ENCODE measurements at regions not wholly inside any gene's neighbourhood (a gene's known extent, or its start where the extent isn't known, plus 50 kb on each side); places are given as distances from the start of the nearest gene placed in this dataset.

GRCh38 chr16:85306071-85306792, 194.0 kb upstream of the CIBAR2 start:
- peak overlapping the region; percentile 64 for H3K4me3 Mint-ChIP-seq
- peak overlapping the region; percentile 91 for H3K27ac Mint-ChIP-seq
- H3K27me3 Mint-ChIP-seq = no peaks in the 10 kb centered on the region
- H3K9me3 Mint-ChIP-seq = no peaks in the 10 kb centered on the region
- H3K4me1 Mint-ChIP-seq (ENCODE audit: low read depth) = peaks cover 65% of the 10 kb centered on the region
- H3K36me3 Mint-ChIP-seq (ENCODE audit: low read depth) = no peaks in the 10 kb centered on the region

- peak overlapping the region; percentile 91 for H3K27ac Mint-ChIP-seq
- H3K4me3 Mint-ChIP-seq = no peak overlapping the region
- H3K4me1 Mint-ChIP-seq (ENCODE audit: low read depth) = peaks cover 70% of the 10 kb centered on the region
- H3K9me3 Mint-ChIP-seq = no peaks in the 10 kb centered on the region
- H3K27me3 Mint-ChIP-seq = no peaks in the 10 kb centered on the region
- no peaks in the 10 kb centered on the region for H3K36me3 Mint-ChIP-seq (ENCODE audit: low read depth)
Observed at GRCh38 chr16:85306793-85307551, 194.7 kb upstream of the CIBAR2 start.

GRCh38 chr16:85307552-85308364, 195.5 kb upstream of the CIBAR2 start:
- Mint-ChIP-seq H3K27ac (no peak overlapping the region), H3K9me3 (no peaks in the 10 kb centered on the region), H3K36me3 (ENCODE audit: low read depth) (no peaks in the 10 kb centered on the region), H3K4me3 (no peak overlapping the region), H3K4me1 (ENCODE audit: low read depth) (peaks cover 75% of the 10 kb centered on the region), H3K27me3 (no peaks in the 10 kb centered on the region)

- no peaks in the 10 kb centered on the region for H3K27me3 Mint-ChIP-seq
- no peak overlapping the region for H3K4me3 Mint-ChIP-seq
- no peak overlapping the region for H3K27ac Mint-ChIP-seq
- no peaks in the 10 kb centered on the region for H3K36me3 Mint-ChIP-seq (ENCODE audit: low read depth)
- H3K4me1 Mint-ChIP-seq (ENCODE audit: low read depth) = peaks cover 71% of the 10 kb centered on the region
- H3K9me3 Mint-ChIP-seq = no peaks in the 10 kb centered on the region
Observed at GRCh38 chr16:85308611-85309540, 196.6 kb upstream of the CIBAR2 start.

- no peaks in the 10 kb centered on the region for H3K27me3 Mint-ChIP-seq
- H3K4me3 Mint-ChIP-seq = no peak overlapping the region
- H3K9me3 Mint-ChIP-seq = no peaks in the 10 kb centered on the region
- H3K36me3 Mint-ChIP-seq (ENCODE audit: low read depth) = no peaks in the 10 kb centered on the region
- peaks cover 67% of the 10 kb centered on the region for H3K4me1 Mint-ChIP-seq (ENCODE audit: low read depth)
- H3K27ac Mint-ChIP-seq = no peak overlapping the region
Observed at GRCh38 chr16:85309656-85310587, 197.7 kb upstream of the CIBAR2 start.

- peaks cover 59% of the 10 kb centered on the region for H3K4me1 Mint-ChIP-seq (ENCODE audit: low read depth)
- no peak overlapping the region for H3K4me3 Mint-ChIP-seq
Observed at GRCh38 chr16:85310868-85311585, 198.8 kb upstream of the CIBAR2 start.

GRCh38 chr16:85311741-85312140, 199.5 kb upstream of the CIBAR2 start:
- no peaks in the 10 kb centered on the region for H3K36me3 Mint-ChIP-seq (ENCODE audit: low read depth)
- peaks cover 52% of the 10 kb centered on the region for H3K4me1 Mint-ChIP-seq (ENCODE audit: low read depth)
- H3K27ac Mint-ChIP-seq = no peak overlapping the region
- H3K9me3 Mint-ChIP-seq = no peaks in the 10 kb centered on the region
- no peak overlapping the region for H3K4me3 Mint-ChIP-seq
- no peaks in the 10 kb centered on the region for H3K27me3 Mint-ChIP-seq

More at GRCh38 chr16:85310868-85311585, 198.8 kb upstream of the CIBAR2 start:
- Mint-ChIP-seq H3K27me3 (no peaks in the 10 kb centered on the region), H3K36me3 (ENCODE audit: low read depth) (no peaks in the 10 kb centered on the region), H3K9me3 (no peaks in the 10 kb centered on the region), H3K27ac (no peak overlapping the region)

GRCh38 chr16:85312174-85312573, 199.9 kb upstream of the CIBAR2 start:
- H3K4me3 Mint-ChIP-seq = no peak overlapping the region
- peaks cover 49% of the 10 kb centered on the region for H3K4me1 Mint-ChIP-seq (ENCODE audit: low read depth)
- H3K27ac Mint-ChIP-seq = no peak overlapping the region
- H3K27me3 Mint-ChIP-seq = no peaks in the 10 kb centered on the region
- no peaks in the 10 kb centered on the region for H3K9me3 Mint-ChIP-seq
- H3K36me3 Mint-ChIP-seq (ENCODE audit: low read depth) = no peaks in the 10 kb centered on the region

- Mint-ChIP-seq H3K4me1 (ENCODE audit: low read depth) (peaks cover 42% of the 10 kb centered on the region), H3K36me3 (ENCODE audit: low read depth) (no peaks in the 10 kb centered on the region), H3K27ac (no peak overlapping the region), H3K4me3 (no peak overlapping the region), H3K9me3 (no peaks in the 10 kb centered on the region), H3K27me3 (no peaks in the 10 kb centered on the region)
Observed at GRCh38 chr16:85312642-85313525, 200.6 kb upstream of the CIBAR2 start.

- peaks cover 33% of the 10 kb centered on the region for H3K4me1 Mint-ChIP-seq (ENCODE audit: low read depth)
- H3K36me3 Mint-ChIP-seq (ENCODE audit: low read depth) = no peaks in the 10 kb centered on the region
- H3K4me3 Mint-ChIP-seq = no peak overlapping the region
- H3K27ac Mint-ChIP-seq = no peak overlapping the region
- no peaks in the 10 kb centered on the region for H3K27me3 Mint-ChIP-seq
- no peaks in the 10 kb centered on the region for H3K9me3 Mint-ChIP-seq
Observed at GRCh38 chr16:85313526-85314301, 201.4 kb upstream of the CIBAR2 start.

GRCh38 chr16:85314512-85314971, 202.3 kb upstream of the CIBAR2 start:
- Mint-ChIP-seq H3K36me3 (ENCODE audit: low read depth) (no peaks in the 10 kb centered on the region), H3K9me3 (no peaks in the 10 kb centered on the region), H3K27me3 (no peaks in the 10 kb centered on the region), H3K27ac (no peak overlapping the region), H3K4me1 (ENCODE audit: low read depth) (peaks cover 30% of the 10 kb centered on the region), H3K4me3 (no peak overlapping the region)

Data from stimulated activated naive CD8-positive, alpha-beta T cell treated with anti-CD3 and anti-CD28 coated beads, Interleukin-15, Interleukin-2, amounts not matched to agents 100 ng/mL and 50 ng/mL, for 24 hours (primary cell).